Type B pancreatic cell (in vitro differentiated cells): ENCODE measurements at regions not wholly inside any gene's neighbourhood (a gene's known extent, or its start where the extent isn't known, plus 50 kb on each side); places are given as distances from the start of the nearest gene placed in this dataset.

Experiments used
- DNase-seq: peaks from one replicate; pipeline ENCODE4 v3.0.0; 2021; ENCODE audit warnings: mixed read lengths; ENCODE audit not compliant: unreplicated experiment; ENCODE audit errors: extremely low spot score
- H3K27ac Mint-ChIP-seq: 2 replicates; pipeline ENCODE4 v1.8.0; 2021; ENCODE audit warnings: mild to moderate bottlenecking, mixed read lengths
- H3K27me3 Mint-ChIP-seq: 2 replicates; pipeline ENCODE4 v1.8.0; 2021; ENCODE audit warnings: mixed read lengths
- H3K36me3 Mint-ChIP-seq: 2 replicates; pipeline ENCODE4 v1.8.0; 2021; ENCODE audit warnings: mixed read lengths
- H3K4me1 Mint-ChIP-seq: one replicate; pipeline ENCODE4 v1.8.0; 2021; ENCODE audit warnings: mixed read lengths; ENCODE audit not compliant: unreplicated experiment
- H3K4me3 Mint-ChIP-seq: 2 replicates; pipeline ENCODE4 v1.8.0; 2021; ENCODE audit warnings: mild to moderate bottlenecking, mixed read lengths
- H3K9me3 Mint-ChIP-seq: 2 replicates; pipeline ENCODE4 v1.8.0; 2021; ENCODE audit warnings: mixed read lengths
- TF ChIP-seq, protein P1 (sequence below): fragments of 200-600 bp; sonication (generic); conservative IDR thresholded peaks from 2 replicates; pipeline ENCODE4 v1.5.0; 2021; ENCODE audit warnings: antibody characterized with exemption, mild to moderate bottlenecking

DNA sequence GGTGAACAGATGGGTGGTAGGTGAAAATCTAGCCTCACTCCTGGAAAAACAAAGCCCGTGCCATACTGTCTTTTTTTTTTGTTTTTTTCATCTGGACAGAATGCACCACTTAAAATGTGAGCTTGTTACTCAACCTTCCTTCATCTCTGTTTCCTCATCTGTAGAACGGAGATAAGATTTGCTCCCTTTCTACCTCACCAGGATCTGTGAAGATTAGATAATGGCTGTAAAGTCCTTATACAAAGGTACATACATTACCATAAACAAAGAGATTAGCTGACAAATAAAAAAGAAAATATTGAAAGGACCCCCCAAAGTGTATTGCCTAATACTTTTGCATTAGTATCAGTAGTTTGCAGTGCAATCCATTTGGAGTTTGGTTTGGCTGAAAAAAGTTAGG is 75.4 kb upstream of the ZEB2 start:
- no peak for DNase-seq
- TF ChIP-seq, protein P1, sequence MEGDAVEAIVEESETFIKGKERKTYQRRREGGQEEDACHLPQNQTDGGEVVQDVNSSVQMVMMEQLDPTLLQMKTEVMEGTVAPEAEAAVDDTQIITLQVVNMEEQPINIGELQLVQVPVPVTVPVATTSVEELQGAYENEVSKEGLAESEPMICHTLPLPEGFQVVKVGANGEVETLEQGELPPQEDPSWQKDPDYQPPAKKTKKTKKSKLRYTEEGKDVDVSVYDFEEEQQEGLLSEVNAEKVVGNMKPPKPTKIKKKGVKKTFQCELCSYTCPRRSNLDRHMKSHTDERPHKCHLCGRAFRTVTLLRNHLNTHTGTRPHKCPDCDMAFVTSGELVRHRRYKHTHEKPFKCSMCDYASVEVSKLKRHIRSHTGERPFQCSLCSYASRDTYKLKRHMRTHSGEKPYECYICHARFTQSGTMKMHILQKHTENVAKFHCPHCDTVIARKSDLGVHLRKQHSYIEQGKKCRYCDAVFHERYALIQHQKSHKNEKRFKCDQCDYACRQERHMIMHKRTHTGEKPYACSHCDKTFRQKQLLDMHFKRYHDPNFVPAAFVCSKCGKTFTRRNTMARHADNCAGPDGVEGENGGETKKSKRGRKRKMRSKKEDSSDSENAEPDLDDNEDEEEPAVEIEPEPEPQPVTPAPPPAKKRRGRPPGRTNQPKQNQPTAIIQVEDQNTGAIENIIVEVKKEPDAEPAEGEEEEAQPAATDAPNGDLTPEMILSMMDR: no peak
- H3K36me3 Mint-ChIP-seq: no peaks in the 10 kb centered on the region
- no peak overlapping the region for H3K27ac Mint-ChIP-seq
- peaks cover 9% of the 10 kb centered on the region for H3K4me1 Mint-ChIP-seq
- no peak overlapping the region for H3K4me3 Mint-ChIP-seq
- no peaks in the 10 kb centered on the region for H3K9me3 Mint-ChIP-seq
- H3K27me3 Mint-ChIP-seq: peaks cover 3% of the 10 kb centered on the region

DNA sequence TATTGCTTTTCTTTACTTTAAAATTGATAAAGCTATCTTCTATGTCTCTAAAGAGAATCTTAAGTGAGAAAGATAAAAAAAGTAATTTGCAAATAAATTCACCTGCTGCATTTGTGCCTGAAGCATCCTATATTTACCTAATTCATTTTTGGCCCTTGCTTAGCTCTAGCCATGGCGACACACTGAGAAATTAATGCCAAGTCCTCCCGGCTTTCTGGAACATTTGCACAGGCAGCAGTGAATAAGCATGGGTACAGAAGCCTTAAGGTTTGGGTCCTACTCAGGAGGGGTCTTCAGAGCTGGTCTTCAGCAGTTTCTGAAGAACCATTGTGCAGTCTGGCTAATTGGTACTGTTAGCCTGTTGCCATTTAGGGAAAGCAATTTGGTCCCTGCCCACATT is 73.9 kb upstream of the ZEB2 start:
- TF ChIP-seq, protein P1: no peak
- peaks cover 9% of the 10 kb centered on the region for H3K4me1 Mint-ChIP-seq
- H3K27ac Mint-ChIP-seq: no peak overlapping the region
- H3K36me3 Mint-ChIP-seq: no peaks in the 10 kb centered on the region
- no peaks in the 10 kb centered on the region for H3K9me3 Mint-ChIP-seq
- no peak overlapping the region for H3K4me3 Mint-ChIP-seq
- peaks cover 3% of the 10 kb centered on the region for H3K27me3 Mint-ChIP-seq
- DNase-seq: no peak

DNA sequence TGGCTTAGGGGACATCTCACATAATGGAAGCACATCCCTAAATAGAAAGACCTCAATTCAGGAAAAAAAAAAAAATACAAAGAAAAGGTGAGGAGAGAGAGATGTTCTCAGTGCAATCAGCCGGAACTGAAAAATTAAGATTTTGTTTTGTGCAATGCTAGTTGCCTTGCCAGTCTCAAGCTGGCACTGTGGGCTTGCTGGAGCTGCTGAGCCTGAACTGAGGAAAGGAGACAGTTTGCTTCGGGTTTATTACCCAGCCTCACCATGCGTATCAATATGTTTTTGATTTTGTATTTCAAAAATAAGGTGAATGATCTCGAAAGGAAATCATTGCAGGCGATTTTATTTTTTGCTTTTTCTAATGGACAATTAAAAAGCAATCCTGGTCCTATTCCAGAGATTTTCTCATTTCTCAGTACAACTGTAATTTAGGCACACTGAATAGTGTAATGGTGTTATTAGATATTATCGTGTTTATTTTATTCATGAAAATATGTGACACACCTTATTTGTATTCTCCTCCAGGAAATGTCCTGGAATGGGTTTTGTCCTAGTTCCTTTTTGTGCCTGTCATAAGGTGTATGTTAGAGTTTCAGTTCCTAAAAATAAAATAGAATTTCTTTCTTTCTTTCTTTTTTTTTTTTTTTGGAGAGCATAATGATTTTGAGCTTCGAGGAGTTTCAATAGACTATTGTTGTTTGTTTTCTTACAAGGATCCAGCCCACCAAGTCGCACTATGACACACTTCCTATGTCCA is 72.8 kb upstream of the ZEB2 start:
- Mint-ChIP-seq H3K27me3 (peaks cover 4% of the 10 kb centered on the region), H3K9me3 (peaks cover 1% of the 10 kb centered on the region), H3K36me3 (no peaks in the 10 kb centered on the region), H3K27ac (no peak overlapping the region), H3K4me3 (no peak overlapping the region), H3K4me1 (peaks cover 9% of the 10 kb centered on the region)
- DNase-seq: no peak
- TF ChIP-seq, protein P1: no peak

DNA sequence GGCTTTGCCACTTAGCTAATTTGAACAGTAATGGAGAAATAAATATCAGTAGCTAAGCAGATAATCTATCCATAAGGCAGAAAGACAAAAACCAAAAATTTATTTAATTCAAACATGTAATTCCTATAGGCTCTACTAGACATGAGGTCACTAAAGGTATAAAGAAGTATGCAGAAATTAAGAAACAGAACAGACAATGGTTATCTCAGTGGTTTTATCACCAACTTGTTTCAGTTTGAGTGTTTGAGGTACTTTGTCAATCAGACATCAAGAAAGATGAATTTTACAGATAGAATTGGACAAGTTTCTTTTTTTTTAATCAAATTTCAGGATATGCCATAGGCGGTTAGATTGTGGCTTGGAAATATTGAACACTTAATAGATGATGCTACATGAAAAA is 67.4 kb upstream of the ZEB2 start:
- Mint-ChIP-seq H3K4me1 (peaks cover 7% of the 10 kb centered on the region), H3K27me3 (peaks cover 19% of the 10 kb centered on the region)
- no peak for DNase-seq

DNA sequence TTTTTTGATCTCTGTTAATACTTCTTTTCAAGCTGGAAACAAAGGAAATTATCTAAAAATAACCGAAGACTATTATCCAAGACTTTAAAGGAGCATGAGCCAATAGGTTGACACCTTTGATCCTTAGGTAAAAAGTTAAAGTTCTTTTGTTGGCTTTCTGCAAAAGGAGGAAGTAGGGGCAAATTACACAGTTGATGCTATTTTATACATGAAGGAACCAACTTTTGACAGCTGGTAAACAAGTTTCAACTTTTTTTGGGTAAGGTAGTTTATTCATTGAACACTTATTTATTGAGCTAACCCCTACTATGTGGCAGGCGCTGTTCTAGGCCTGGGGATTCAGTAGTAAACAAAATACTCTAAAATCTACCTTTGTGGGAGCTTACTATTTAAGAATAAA is 66.6 kb upstream of the ZEB2 start:
- H3K27ac Mint-ChIP-seq: no peak overlapping the region
- H3K36me3 Mint-ChIP-seq: peaks cover 3% of the 10 kb centered on the region
- peaks cover 23% of the 10 kb centered on the region for H3K27me3 Mint-ChIP-seq
- DNase-seq: no peak
- peaks cover 11% of the 10 kb centered on the region for H3K9me3 Mint-ChIP-seq
- no peak overlapping the region for H3K4me3 Mint-ChIP-seq
- TF ChIP-seq, protein P1: no peak
- peaks cover 14% of the 10 kb centered on the region for H3K4me1 Mint-ChIP-seq

More for the DNA sequence above, 67.4 kb upstream of the ZEB2 start:
- TF ChIP-seq, protein P1: no peak
- Mint-ChIP-seq H3K36me3 (peaks cover 3% of the 10 kb centered on the region), H3K9me3 (peaks cover 11% of the 10 kb centered on the region), H3K4me3 (no peak overlapping the region), H3K27ac (no peak overlapping the region)
